ENCODE measurements at regions not wholly inside any gene's neighbourhood (a gene's known extent, or its start where the extent isn't known, plus 50 kb on each side); places are given as distances from the start of the nearest gene placed in this dataset.

GRCh38 chr14:98456231-98456630 is 815.8 kb downstream of the BCL11B start:
- DNase-seq = no peak

GRCh38 chr14:98458702-98459101 is 813.3 kb downstream of the BCL11B start:
- DNase-seq = no peak

GRCh38 chr14:98462908-98463307 is 809.1 kb downstream of the BCL11B start:
- DNase-seq = no peak

DNA sequence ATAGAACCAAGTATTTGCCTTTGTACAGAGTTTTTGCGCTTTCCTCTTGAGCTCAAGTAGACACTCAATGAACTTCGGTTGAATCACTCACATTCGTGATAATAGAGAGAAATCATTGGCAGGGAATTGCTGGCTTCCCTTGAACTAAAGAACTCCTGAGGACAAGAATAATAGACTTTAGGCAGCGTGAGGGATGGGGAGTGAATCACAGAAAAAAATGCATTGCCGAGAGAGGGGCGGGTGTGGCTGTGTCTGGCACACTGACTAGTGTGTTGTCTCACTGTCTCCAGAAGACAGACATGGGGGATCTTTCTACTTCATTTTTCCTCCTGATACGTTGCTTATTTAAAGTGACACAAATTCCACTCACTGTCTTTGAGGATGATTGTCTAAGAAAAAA is 805.2 kb downstream of the BCL11B start:
- DNase-seq = no peak

DNA sequence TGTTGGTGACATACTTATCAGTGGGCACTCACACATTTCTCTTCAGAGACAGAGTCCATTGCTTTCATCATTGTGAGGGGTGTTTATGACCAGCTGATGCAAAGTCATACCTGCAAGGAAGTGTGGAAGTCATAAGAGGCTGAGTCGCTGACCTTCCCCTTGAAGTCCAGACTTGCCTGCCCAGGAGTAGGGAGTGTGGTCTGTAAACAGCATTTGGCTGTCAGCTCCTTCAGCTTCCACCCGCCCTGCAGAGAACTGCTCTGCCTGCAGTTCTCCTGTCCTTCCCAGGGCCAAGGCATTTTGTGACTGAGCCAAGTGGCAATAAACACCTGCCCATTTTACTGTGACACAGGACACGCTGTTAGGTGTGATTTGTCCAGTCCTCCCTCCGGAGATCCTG is 801.3 kb downstream of the BCL11B start:
- no peak for DNase-seq

DNA sequence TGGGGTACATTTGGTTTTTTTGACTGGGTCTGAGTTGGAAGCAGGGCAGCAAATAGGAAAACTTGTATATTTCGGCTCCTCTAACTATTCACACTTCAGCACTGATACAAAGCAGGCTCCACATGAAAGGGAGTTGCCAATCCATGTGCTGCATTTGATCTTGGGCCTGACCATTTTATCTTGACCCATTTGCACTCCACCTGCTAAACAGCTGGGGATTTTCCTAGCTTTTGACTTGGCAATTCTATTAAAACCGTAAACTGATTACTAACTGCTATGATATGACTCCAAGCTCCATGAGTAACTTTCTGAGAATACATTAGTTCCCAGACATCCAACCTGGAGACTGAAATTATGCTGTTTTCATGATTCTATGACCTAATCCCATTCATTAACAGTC is 797.1 kb downstream of the BCL11B start:
- DNase-seq = no peak

DNA sequence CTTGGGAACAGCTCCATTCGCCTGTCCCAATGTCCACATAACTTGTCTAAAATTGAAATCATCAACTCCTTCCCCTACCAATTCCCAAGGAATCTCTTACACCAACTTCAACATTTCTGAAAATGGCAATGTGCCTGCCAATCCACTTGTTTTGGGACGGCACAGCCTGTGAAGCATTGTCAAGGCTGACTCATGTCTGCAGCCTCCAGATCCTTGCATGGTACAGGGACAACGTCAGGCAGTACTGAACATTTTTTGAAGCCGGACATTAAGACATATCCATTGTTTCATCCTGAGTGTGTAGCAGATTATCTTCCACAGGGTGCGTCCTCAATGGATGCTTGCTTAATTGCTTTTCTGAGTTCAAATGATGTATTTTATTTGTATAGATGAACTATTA is 794.1 kb downstream of the BCL11B start:
- no peak for DNase-seq

DNA sequence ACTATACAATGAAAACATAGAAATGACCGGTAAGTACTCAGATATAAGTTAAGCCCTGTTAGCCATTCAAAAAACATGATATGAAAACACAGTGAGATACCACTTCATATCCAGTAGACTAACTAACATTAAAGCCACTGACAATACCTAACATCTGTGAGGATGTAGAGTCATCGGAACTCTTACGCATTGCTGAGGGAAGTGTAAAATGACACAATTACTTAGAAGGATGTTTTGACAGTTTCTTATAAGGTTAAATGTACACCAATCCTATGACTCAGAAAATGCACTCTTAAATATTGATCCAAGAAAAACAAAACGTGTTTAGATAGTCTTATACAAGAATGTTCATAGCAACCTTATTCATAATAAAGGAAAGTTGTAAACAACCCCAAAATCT is 782.9 kb downstream of the BCL11B start:
- DNase-seq = no peak

GRCh38 chr14:98494582-98494981 is 777.4 kb downstream of the BCL11B start:
- DNase-seq = no peak

DNA sequence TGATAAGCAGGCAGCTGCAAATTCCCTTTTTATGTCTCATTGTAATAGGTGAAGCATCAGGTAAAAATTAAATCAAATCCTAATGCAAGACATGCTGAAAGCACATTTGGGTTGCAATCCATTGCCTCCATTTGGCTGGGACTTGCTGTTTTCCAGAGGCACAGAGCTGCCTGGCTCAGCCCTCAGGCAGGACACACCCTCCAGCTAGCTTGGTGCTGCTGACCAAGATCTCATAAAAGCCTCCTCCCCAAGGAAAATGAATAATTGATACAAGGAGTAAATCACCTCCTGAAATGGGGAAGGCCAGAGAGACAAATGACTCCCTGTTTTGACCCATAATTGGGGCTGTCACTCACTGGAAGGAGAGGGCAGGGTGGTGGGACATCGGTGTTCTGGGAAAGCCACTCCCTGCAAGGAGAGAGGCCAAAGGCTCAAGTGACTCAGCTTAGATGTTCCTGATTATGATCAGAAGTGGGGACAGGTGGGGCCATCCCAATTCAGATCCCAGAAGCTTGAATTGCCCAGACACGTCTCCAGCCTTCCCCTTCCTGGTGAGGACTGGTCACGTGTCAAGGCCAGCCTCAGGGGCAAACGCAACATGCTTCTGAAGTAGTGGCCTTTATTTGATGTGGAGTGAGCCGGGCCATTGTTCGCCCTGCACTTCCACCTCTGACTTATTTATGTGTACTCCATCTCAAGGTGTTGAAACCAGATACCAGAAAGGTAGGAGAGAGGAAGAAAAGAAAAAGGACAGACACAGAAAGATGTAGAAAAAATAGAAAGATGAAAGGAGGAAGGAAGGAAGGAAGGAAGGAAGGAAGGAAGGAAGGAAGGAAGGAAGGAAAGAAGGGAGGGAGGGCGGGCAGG is 773.7 kb downstream of the BCL11B start:
- no peak for DNase-seq

DNA sequence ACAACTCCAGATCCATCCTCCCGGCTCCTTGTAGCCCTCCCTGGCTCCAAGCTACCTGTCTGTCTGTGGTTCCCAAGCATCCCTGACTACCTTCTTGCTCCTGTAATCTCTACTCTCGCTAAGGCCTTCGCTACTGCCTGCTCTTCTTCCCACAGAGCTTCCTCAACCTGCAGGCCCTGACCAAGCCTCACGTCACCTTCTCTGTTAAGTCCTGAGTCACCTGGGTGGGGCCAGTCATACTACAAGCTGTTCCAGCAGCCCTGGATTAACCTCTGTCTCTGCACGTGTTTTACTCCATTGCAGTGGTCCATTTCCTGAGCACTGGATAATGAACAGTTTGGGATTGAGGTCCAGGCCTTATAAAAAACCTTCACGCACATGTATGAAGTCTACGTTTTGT is 770.7 kb downstream of the BCL11B start:
- DNase-seq = no peak

DNA sequence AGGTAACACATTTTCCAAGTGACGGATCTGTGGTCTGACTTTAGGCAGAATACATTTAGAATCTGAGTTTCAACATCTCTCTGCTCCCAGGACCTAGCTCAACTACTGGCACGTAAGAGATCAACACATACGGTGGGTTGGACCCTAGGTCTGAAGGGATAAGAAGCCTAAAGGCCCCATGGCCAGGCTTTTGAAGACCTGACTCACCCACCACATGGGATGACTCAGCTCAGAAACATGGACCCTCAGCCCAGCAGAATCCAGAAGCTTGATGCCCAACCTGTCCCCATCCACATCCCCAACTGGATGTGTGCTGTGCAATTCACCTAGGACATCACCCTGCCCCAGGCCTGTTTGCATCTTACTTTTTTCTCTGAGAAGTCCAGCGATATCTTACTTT is 770.2 kb downstream of the BCL11B start:
- no peak for DNase-seq

DNA sequence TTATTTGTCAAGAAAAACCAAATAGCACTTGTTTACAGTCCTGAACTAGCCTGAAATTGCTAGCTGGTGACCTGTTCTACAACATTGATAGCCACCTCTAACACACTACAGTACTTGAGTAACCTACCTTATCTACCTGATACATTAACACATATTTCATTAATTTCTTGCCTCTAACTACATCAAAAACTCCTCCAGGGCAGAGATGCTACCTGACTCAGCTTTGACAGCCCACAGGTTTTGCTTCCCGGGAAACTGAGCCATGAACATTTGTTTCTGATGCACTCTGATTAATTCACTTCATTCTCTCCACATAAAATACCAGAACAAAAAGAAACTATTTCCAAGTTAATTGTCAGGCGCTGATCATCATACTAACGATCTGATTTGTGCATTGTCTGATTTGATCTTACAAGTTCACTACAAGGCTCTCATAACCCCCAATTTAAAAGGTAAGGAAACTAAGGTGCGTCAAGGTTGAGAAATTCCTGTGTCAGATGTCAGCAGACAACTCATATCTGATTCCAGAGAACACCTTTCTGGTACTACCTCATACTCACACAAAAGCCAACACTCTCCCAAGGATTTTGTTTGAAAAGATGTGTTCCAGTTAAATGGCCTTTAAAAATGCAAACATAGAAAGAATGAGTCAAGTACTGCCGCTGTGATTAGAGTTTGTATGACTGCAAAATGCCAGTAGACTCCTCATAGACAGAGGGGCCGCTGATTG is 768.7 kb downstream of the BCL11B start:
- no peak for DNase-seq

GRCh38 chr14:98507264-98507663 is 764.7 kb downstream of the BCL11B start:
- DNase-seq = no peak

DNA sequence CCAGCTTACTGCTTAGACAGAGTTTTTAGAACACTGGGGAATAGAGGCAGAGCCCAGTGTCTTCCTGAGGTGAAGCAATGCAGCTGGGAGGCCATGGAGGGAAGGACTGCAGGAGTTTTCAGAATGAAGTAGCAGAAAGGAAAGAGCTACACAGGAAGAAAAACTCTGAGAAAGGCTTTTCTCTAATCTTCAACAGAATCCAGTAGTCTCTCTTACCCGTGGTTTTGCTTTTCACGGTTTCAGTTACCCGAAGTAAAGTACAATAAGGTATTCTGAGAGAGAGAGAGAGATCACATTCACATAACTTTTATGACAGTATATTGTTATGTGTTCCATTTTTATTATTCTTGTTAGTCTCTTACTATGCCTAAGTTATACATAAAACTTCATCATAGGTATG is 761.6 kb downstream of the BCL11B start:
- DNase-seq = no peak

GRCh38 chr14:98512501-98513251 is 759.3 kb downstream of the BCL11B start:
- DNase-seq = no peak

GRCh38 chr14:98513558-98513957 is 758.4 kb downstream of the BCL11B start:
- DNase-seq = no peak

DNA sequence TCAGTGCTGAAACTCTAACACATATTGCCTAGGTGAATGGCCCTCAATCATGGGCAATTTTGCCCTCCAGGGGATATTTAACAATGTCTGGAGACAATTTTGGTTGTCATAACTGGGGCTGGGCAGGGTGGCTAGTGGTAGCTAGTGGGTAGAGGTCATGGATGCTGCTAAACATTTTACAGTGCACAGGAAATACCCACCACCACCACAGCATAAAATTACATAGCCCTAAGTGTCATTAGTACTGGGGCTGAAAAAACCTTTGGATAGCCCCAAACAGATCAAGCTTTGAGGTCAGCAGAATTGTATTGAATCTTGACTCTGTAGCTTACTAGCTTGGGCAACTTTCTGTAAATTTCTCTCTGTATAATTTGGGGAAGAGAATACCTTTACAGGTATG is 758.0 kb downstream of the BCL11B start:
- DNase-seq = no peak

DNA sequence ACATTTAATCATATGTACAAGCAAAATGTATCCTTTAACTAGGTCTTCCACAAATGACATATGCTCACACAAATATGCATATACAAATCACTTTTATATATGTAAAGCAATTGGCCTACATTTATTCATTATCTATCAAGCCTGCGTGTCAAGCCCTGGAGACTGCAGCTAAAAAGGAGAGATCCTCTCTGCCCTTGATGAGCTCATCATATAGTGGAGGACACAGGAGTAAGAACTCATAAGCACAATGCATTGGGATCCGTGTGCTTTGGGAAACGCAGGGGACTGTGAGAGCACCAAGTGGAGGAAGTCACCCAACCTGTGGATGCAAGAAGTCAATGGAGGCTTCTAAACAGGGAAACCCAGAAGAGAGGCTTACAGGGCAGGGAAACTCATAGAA is 735.7 kb downstream of the BCL11B start:
- no peak for DNase-seq

DNA sequence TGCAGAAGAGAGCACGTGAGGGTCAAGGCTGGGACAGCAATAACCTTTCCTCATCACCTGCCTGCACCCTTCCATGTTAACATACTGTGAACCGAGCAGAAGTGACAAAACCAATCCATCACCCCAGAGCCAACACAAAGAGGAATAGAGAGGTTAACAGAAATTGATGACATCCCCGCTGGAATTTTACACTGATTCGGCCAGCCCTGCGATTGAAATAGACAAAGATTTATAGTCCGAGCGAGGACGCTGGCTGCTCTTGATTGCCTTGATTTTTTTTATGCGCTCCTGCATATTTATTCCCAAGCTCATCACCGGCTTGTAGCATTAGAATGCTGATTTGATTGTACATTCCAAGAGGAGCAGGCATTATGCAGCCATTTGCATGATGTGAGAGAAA is 729.7 kb downstream of the BCL11B start:
- DNase-seq = no peak

- DNase-seq = no peak
Measured at GRCh38 chr14:98543074-98543473, 728.9 kb downstream of the BCL11B start.

- DNase-seq = no peak
Measured at GRCh38 chr14:98544174-98544573, 727.8 kb downstream of the BCL11B start.

DNA sequence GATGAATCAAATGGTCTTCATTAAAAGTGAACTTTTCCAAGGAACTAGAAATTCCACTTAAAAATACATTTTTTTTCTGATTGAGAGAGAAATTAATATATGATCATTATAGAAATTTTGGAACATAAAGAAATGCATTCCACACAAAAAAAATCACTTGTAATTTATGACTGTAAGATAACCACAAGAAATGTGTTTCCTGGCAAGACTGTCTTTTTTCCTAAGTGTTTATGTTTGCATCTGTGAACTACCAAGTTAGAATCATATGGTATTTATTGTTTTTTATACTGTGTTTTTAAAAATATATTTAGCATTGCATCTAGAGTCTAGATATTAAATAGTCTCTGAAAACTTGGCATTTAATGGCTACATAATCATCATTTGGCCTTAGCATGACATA is 726.8 kb downstream of the BCL11B start:
- DNase-seq = no peak

Measured in muscle of arm (tissue), 1 donor.